ENCODE measurements at regions not wholly inside any gene's neighbourhood (a gene's known extent, or its start where the extent isn't known, plus 50 kb on each side); places are given as distances from the start of the nearest gene placed in this dataset.

GRCh38 chr13:62444805-62445204 is 1029.2 kb upstream of the PCDH20 start:
- Histone ChIP-seq H3K23ac (ENCODE audit: low read length) (no peak overlapping the region), H3K14ac (ENCODE audit: low read length) (no peak overlapping the region), H3K36me3 (ENCODE audit: control insufficient read depth in 1 of 2, insufficient read depth in 2 of 2, low read length in 2 of 2) (no peaks in the 10 kb centered on the region), H4K91ac (ENCODE audit: low read depth, low read length) (no peak overlapping the region), H3K4ac (ENCODE audit: low read depth, low read length) (no peak overlapping the region), H2AK5ac (ENCODE audit: low read length) (no peak overlapping the region), H3K27ac (ENCODE audit: low read depth, low read length) (no peak overlapping the region), H2BK5ac (ENCODE audit: low read depth, low read length, poor library complexity) (no peak overlapping the region), H3K9me3 (ENCODE audit: insufficient read depth, low read depth, low read length) (no peaks in the 10 kb centered on the region), H4K12ac (ENCODE audit: low read depth, low read length) (no peak overlapping the region), H3K4me2 (ENCODE audit: low read length) (no peak overlapping the region), H3K79me2 (ENCODE audit: control insufficient read depth, insufficient read depth, low read length, poor library complexity) (no peaks in the 10 kb centered on the region), H3K9ac (ENCODE audit: low read length) (no peak overlapping the region), H3K27me3 (ENCODE audit: insufficient read depth, low read length) (no peaks in the 10 kb centered on the region), H2BK12ac (ENCODE audit: low read length) (no peak overlapping the region), H3K18ac (ENCODE audit: low read length) (no peak overlapping the region), H3K4me3 (ENCODE audit: low read depth, low read length) (no peak overlapping the region), H3K79me1 (ENCODE audit: low read length) (no peaks in the 10 kb centered on the region), H2BK120ac (ENCODE audit: insufficient read depth, low read length, poor library complexity) (no peak overlapping the region), H3K4me1 (ENCODE audit: control insufficient read depth in 1 of 2, insufficient read depth in 2 of 2, low read length in 2 of 2) (no peaks in the 10 kb centered on the region), H2AFZ (ENCODE audit: insufficient read depth, low read length, poor library complexity) (no peak overlapping the region), H4K8ac (ENCODE audit: low read depth, low read length) (no peak overlapping the region)
- DNase-seq, result no peak
- WGBS (ENCODE audit: extremely low coverage, insufficient coverage, insufficient read length), result no CpG with 5 or more reads among the region's 2 CpGs

DNA sequence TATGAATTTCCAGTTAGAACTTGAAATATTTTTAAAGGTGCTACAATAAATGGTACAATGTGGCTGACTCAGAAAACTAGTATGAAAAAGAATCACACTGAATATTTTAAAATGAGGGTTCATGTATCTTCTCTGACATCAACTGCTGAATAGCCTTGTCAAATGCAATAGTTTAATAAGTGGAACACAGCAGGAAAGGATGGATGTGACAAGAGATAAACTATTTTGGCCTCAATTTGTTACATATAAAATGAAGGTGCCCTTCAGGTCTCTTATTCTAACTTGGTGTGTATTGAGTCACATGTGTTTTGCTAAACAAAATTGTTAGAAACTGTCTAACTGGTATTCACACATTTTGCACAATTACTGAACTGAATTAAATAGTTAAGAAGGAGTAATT is 1018.4 kb upstream of the PCDH20 start:
- H3K4me3 ChIP-seq (ENCODE audit: low read depth, low read length), result no peak overlapping the region
- no peaks in the 10 kb centered on the region for H3K27me3 ChIP-seq (ENCODE audit: insufficient read depth, low read length)
- H3K23ac ChIP-seq (ENCODE audit: low read length), result no peak overlapping the region
- no peak overlapping the region for H4K12ac ChIP-seq (ENCODE audit: low read depth, low read length)
- H3K36me3 ChIP-seq (ENCODE audit: control insufficient read depth in 1 of 2, insufficient read depth in 2 of 2, low read length in 2 of 2), result no peaks in the 10 kb centered on the region
- no peaks in the 10 kb centered on the region for H3K9me3 ChIP-seq (ENCODE audit: insufficient read depth, low read depth, low read length)
- no peak overlapping the region for H3K14ac ChIP-seq (ENCODE audit: low read length)
- no peaks in the 10 kb centered on the region for H3K79me2 ChIP-seq (ENCODE audit: control insufficient read depth, insufficient read depth, low read length, poor library complexity)
- no peak overlapping the region for H4K91ac ChIP-seq (ENCODE audit: low read depth, low read length)
- H2BK5ac ChIP-seq (ENCODE audit: low read depth, low read length, poor library complexity), result no peak overlapping the region
- no peak for DNase-seq
- no peak overlapping the region for H2BK12ac ChIP-seq (ENCODE audit: low read length)
- no peak overlapping the region for H2AFZ ChIP-seq (ENCODE audit: insufficient read depth, low read length, poor library complexity)
- H3K4me1 ChIP-seq (ENCODE audit: control insufficient read depth in 1 of 2, insufficient read depth in 2 of 2, low read length in 2 of 2), result no peaks in the 10 kb centered on the region
- H3K18ac ChIP-seq (ENCODE audit: low read length), result no peak overlapping the region
- no peak overlapping the region for H4K8ac ChIP-seq (ENCODE audit: low read depth, low read length)
- no peak overlapping the region for H3K27ac ChIP-seq (ENCODE audit: low read depth, low read length)
- no peak overlapping the region for H2AK5ac ChIP-seq (ENCODE audit: low read length)
- no peak overlapping the region for H3K4me2 ChIP-seq (ENCODE audit: low read length)
- H2BK120ac ChIP-seq (ENCODE audit: insufficient read depth, low read length, poor library complexity), result no peak overlapping the region
- no peak overlapping the region for H3K4ac ChIP-seq (ENCODE audit: low read depth, low read length)
- H3K79me1 ChIP-seq (ENCODE audit: low read length), result no peaks in the 10 kb centered on the region
- H3K9ac ChIP-seq (ENCODE audit: low read length), result no peak overlapping the region

DNA sequence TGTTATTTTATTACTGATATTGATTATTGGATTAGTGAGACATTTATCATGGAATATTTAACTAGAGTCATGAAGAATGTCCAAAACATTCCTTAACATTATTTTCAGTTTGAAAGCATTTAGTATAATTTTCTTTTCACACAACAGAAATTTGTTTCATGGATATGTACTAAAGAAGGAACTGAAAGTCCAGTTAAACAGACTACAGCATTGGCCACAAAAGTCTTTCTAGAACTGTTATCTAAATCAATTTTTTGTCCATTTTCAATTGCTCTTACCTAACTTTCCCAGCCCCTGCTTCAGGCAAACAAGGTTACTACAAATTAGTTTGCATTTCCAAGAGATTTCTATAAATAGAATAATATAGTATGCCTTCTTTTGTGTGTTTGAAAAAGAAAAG is 1018.0 kb upstream of the PCDH20 start:
- Histone ChIP-seq H2BK120ac (ENCODE audit: insufficient read depth, low read length, poor library complexity) (no peak overlapping the region), H3K9me3 (ENCODE audit: insufficient read depth, low read depth, low read length) (no peaks in the 10 kb centered on the region), H4K12ac (ENCODE audit: low read depth, low read length) (no peak overlapping the region), H2AFZ (ENCODE audit: insufficient read depth, low read length, poor library complexity) (no peak overlapping the region), H3K36me3 (ENCODE audit: control insufficient read depth in 1 of 2, insufficient read depth in 2 of 2, low read length in 2 of 2) (no peaks in the 10 kb centered on the region), H4K8ac (ENCODE audit: low read depth, low read length) (no peak overlapping the region), H2BK5ac (ENCODE audit: low read depth, low read length, poor library complexity) (no peak overlapping the region), H3K9ac (ENCODE audit: low read length) (no peak overlapping the region), H3K27me3 (ENCODE audit: insufficient read depth, low read length) (no peaks in the 10 kb centered on the region), H3K4me1 (ENCODE audit: control insufficient read depth in 1 of 2, insufficient read depth in 2 of 2, low read length in 2 of 2) (no peaks in the 10 kb centered on the region), H3K27ac (ENCODE audit: low read depth, low read length) (no peak overlapping the region), H2AK5ac (ENCODE audit: low read length) (no peak overlapping the region), H3K79me2 (ENCODE audit: control insufficient read depth, insufficient read depth, low read length, poor library complexity) (no peaks in the 10 kb centered on the region), H3K4me3 (ENCODE audit: low read depth, low read length) (no peak overlapping the region), H3K4me2 (ENCODE audit: low read length) (no peak overlapping the region), H3K79me1 (ENCODE audit: low read length) (no peaks in the 10 kb centered on the region), H3K23ac (ENCODE audit: low read length) (no peak overlapping the region), H3K4ac (ENCODE audit: low read depth, low read length) (no peak overlapping the region), H2BK12ac (ENCODE audit: low read length) (no peak overlapping the region), H3K18ac (ENCODE audit: low read length) (no peak overlapping the region), H3K14ac (ENCODE audit: low read length) (no peak overlapping the region), H4K91ac (ENCODE audit: low read depth, low read length) (no peak overlapping the region)
- DNase-seq, result no peak

GRCh38 chr13:62432906-62433305 is 1017.3 kb upstream of the PCDH20 start:
- no peak for DNase-seq
- Histone ChIP-seq H2BK5ac (ENCODE audit: low read depth, low read length, poor library complexity) (no peak overlapping the region), H3K4ac (ENCODE audit: low read depth, low read length) (no peak overlapping the region), H2AFZ (ENCODE audit: insufficient read depth, low read length, poor library complexity) (no peak overlapping the region), H2AK5ac (ENCODE audit: low read length) (no peak overlapping the region), H3K4me1 (ENCODE audit: control insufficient read depth in 1 of 2, insufficient read depth in 2 of 2, low read length in 2 of 2) (no peaks in the 10 kb centered on the region), H3K36me3 (ENCODE audit: control insufficient read depth in 1 of 2, insufficient read depth in 2 of 2, low read length in 2 of 2) (no peaks in the 10 kb centered on the region), H3K23ac (ENCODE audit: low read length) (no peak overlapping the region), H4K91ac (ENCODE audit: low read depth, low read length) (no peak overlapping the region), H3K79me2 (ENCODE audit: control insufficient read depth, insufficient read depth, low read length, poor library complexity) (no peaks in the 10 kb centered on the region), H3K9ac (ENCODE audit: low read length) (no peak overlapping the region), H4K12ac (ENCODE audit: low read depth, low read length) (no peak overlapping the region), H3K79me1 (ENCODE audit: low read length) (no peaks in the 10 kb centered on the region), H3K14ac (ENCODE audit: low read length) (no peak overlapping the region), H3K27me3 (ENCODE audit: insufficient read depth, low read length) (no peaks in the 10 kb centered on the region), H3K4me2 (ENCODE audit: low read length) (no peak overlapping the region), H3K27ac (ENCODE audit: low read depth, low read length) (no peak overlapping the region), H2BK120ac (ENCODE audit: insufficient read depth, low read length, poor library complexity) (no peak overlapping the region), H4K8ac (ENCODE audit: low read depth, low read length) (no peak overlapping the region), H2BK12ac (ENCODE audit: low read length) (no peak overlapping the region), H3K18ac (ENCODE audit: low read length) (no peak overlapping the region), H3K9me3 (ENCODE audit: insufficient read depth, low read depth, low read length) (no peaks in the 10 kb centered on the region), H3K4me3 (ENCODE audit: low read depth, low read length) (no peak overlapping the region)

GRCh38 chr13:62432295-62432694 is 1016.6 kb upstream of the PCDH20 start:
- no peak overlapping the region for H3K14ac ChIP-seq (ENCODE audit: low read length)
- H2AFZ ChIP-seq (ENCODE audit: insufficient read depth, low read length, poor library complexity), result no peak overlapping the region
- WGBS (ENCODE audit: extremely low coverage, insufficient coverage, insufficient read length), result no CpG with 5 or more reads among the region's 1 CpG
- no peaks in the 10 kb centered on the region for H3K27me3 ChIP-seq (ENCODE audit: insufficient read depth, low read length)
- H3K4me3 ChIP-seq (ENCODE audit: low read depth, low read length), result no peak overlapping the region
- no peak overlapping the region for H2BK120ac ChIP-seq (ENCODE audit: insufficient read depth, low read length, poor library complexity)
- no peak overlapping the region for H2AK5ac ChIP-seq (ENCODE audit: low read length)
- H3K23ac ChIP-seq (ENCODE audit: low read length), result no peak overlapping the region
- H3K79me2 ChIP-seq (ENCODE audit: control insufficient read depth, insufficient read depth, low read length, poor library complexity), result no peaks in the 10 kb centered on the region
- H3K79me1 ChIP-seq (ENCODE audit: low read length), result no peaks in the 10 kb centered on the region
- no peak overlapping the region for H3K27ac ChIP-seq (ENCODE audit: low read depth, low read length)
- no peaks in the 10 kb centered on the region for H3K36me3 ChIP-seq (ENCODE audit: control insufficient read depth in 1 of 2, insufficient read depth in 2 of 2, low read length in 2 of 2)
- H3K9ac ChIP-seq (ENCODE audit: low read length), result no peak overlapping the region
- H3K4ac ChIP-seq (ENCODE audit: low read depth, low read length), result no peak overlapping the region
- no peak overlapping the region for H2BK12ac ChIP-seq (ENCODE audit: low read length)
- H3K4me2 ChIP-seq (ENCODE audit: low read length), result no peak overlapping the region
- no peak overlapping the region for H4K12ac ChIP-seq (ENCODE audit: low read depth, low read length)
- no peak overlapping the region for H3K18ac ChIP-seq (ENCODE audit: low read length)
- H4K8ac ChIP-seq (ENCODE audit: low read depth, low read length), result no peak overlapping the region
- no peak for DNase-seq
- H4K91ac ChIP-seq (ENCODE audit: low read depth, low read length), result no peak overlapping the region
- H3K4me1 ChIP-seq (ENCODE audit: control insufficient read depth in 1 of 2, insufficient read depth in 2 of 2, low read length in 2 of 2), result no peaks in the 10 kb centered on the region
- no peaks in the 10 kb centered on the region for H3K9me3 ChIP-seq (ENCODE audit: insufficient read depth, low read depth, low read length)
- H2BK5ac ChIP-seq (ENCODE audit: low read depth, low read length, poor library complexity), result no peak overlapping the region
